Neural cell (in vitro differentiated cells): ENCODE measurements at regions not wholly inside any gene's neighbourhood (a gene's known extent, or its start where the extent isn't known, plus 50 kb on each side); places are given as distances from the start of the nearest gene placed in this dataset.
A peak's percentile ranks its signal among the peaks of the same experiment; 100 is the strongest.

ENCODE experiments used
- H2AFZ ChIP-seq: fragments of 200-600, 300-800 bp; sonication (generic), shearing (Covaris generic); 2 replicates; pipeline ENCODE4 v1.6.0; 2014; ENCODE audit warnings: low read depth, mild to moderate bottlenecking, antibody characterized with exemption, low read length, moderate library complexity
- H3F3A ChIP-seq: fragments of 200-600 bp; shearing (Covaris generic); 2 replicates; pipeline ENCODE4 v1.6.1; 2016; ENCODE audit warnings: mild to moderate bottlenecking, moderate library complexity, mixed read lengths, antibody characterized with exemption, low read length; ENCODE audit not compliant: insufficient read depth, poor library complexity, severe bottlenecking
- H3K27ac ChIP-seq: fragments of 200-600, 300-800 bp; sonication (generic), shearing (Covaris generic); 2 replicates; pipeline ENCODE4 v1.5.1; 2014; ENCODE audit warnings: mild to moderate bottlenecking, low read length, moderate library complexity
- H3K27me3 ChIP-seq: fragments of 300-800, 200-600 bp; sonication (generic), shearing (Covaris generic); 2 replicates; pipeline ENCODE4 v1.6.0; 2014; ENCODE audit warnings: mild to moderate bottlenecking, low read depth, low read length, moderate library complexity; ENCODE audit not compliant: insufficient read depth
- H3K36me3 ChIP-seq: fragments of 300-800, 200-600 bp; sonication (generic), shearing (Covaris generic); 2 replicates; pipeline ENCODE4 v1.5.1; 2014; ENCODE audit warnings: mild to moderate bottlenecking, antibody characterized with exemption, low read length, moderate library complexity; ENCODE audit not compliant: insufficient read depth
- H3K4me2 ChIP-seq: fragments of 300-800, 200-600 bp; sonication (generic), shearing (Covaris generic); 2 replicates; pipeline ENCODE4 v1.6.0; 2014; ENCODE audit warnings: mild to moderate bottlenecking, low read length
- H3K4me3 ChIP-seq: fragments of 300-800, 200-600 bp; sonication (generic), shearing (Covaris generic); 2 replicates; pipeline ENCODE4 v1.5.1; 2014; ENCODE audit warnings: mild to moderate bottlenecking, low read length, moderate library complexity
- H3K79me2 ChIP-seq: fragments of 200-600 bp; shearing (Covaris generic); replicated peaks from 2 replicates; pipeline ENCODE4 v1.6.0; 2014; ENCODE audit warnings: mild to moderate bottlenecking, low read length, moderate library complexity; ENCODE audit not compliant: insufficient read depth
- H3K9ac ChIP-seq: fragments of 300-800, 200-600 bp; sonication (generic), shearing (Covaris generic); 2 replicates; pipeline ENCODE4 v1.6.1; 2016; ENCODE audit warnings: mild to moderate bottlenecking, low read length, mixed read lengths
- H3K9me2 ChIP-seq: fragments of 200-600 bp; shearing (Covaris generic); 2 replicates; pipeline ENCODE4 v1.6.1; 2016; ENCODE audit warnings: mild to moderate bottlenecking, low read length, mixed read lengths; ENCODE audit not compliant: insufficient read depth
- H3K9me3 ChIP-seq: fragments of 200-600, 300-800 bp; sonication (generic), shearing (Covaris generic); 2 replicates; pipeline ENCODE4 v1.6.1; 2016; ENCODE audit warnings: mild to moderate bottlenecking, mixed run types, low read length, moderate library complexity, mixed read lengths
- H4K20me1 ChIP-seq: fragments of 200-600 bp; shearing (Covaris generic); 2 replicates; pipeline ENCODE4 v1.6.1; 2016; ENCODE audit warnings: mild to moderate bottlenecking, mixed run types; ENCODE audit not compliant: insufficient read depth
- MXI1 ChIP-seq: fragments of 450-650 bp; conservative IDR thresholded peaks from 2 replicates; pipeline ENCODE4 v1.6.1; 2014; ENCODE audit warnings: antibody characterized with exemption, mild to moderate bottlenecking; ENCODE audit not compliant: poor library complexity, severe bottlenecking
- POLR2AphosphoS5 ChIP-seq: IDR thresholded peaks from 2 replicates; pipeline ENCODE4 v1.6.1; 2012
- RAD21 ChIP-seq: fragments of 450-650 bp; conservative IDR thresholded peaks from 2 replicates; pipeline ENCODE4 v1.6.1; 2014; ENCODE audit warnings: antibody characterized with exemption, mild to moderate bottlenecking, moderate library complexity
- REST ChIP-seq: IDR thresholded peaks from 2 replicates; pipeline ENCODE4 v1.6.1; 2012; ENCODE audit warnings: borderline replicate concordance
- SMC3 ChIP-seq: fragments of 450-650 bp; conservative IDR thresholded peaks from 2 replicates; pipeline ENCODE4 v1.6.1; 2014; ENCODE audit warnings: antibody characterized with exemption, mild to moderate bottlenecking, moderate library complexity; ENCODE audit not compliant: poor library complexity
- TAF1 ChIP-seq: IDR thresholded peaks from 2 replicates; pipeline ENCODE4 v1.6.1; 2012; ENCODE audit warnings: low read depth
- TF ChIP-seq, protein P1 (sequence below): fragments of 450-650 bp; IDR thresholded peaks from 2 replicates; pipeline ENCODE4 v1.5.1; 2014; ENCODE audit warnings: antibody characterized with exemption, mild to moderate bottlenecking, moderate library complexity; ENCODE audit not compliant: poor library complexity, severe bottlenecking

DNA sequence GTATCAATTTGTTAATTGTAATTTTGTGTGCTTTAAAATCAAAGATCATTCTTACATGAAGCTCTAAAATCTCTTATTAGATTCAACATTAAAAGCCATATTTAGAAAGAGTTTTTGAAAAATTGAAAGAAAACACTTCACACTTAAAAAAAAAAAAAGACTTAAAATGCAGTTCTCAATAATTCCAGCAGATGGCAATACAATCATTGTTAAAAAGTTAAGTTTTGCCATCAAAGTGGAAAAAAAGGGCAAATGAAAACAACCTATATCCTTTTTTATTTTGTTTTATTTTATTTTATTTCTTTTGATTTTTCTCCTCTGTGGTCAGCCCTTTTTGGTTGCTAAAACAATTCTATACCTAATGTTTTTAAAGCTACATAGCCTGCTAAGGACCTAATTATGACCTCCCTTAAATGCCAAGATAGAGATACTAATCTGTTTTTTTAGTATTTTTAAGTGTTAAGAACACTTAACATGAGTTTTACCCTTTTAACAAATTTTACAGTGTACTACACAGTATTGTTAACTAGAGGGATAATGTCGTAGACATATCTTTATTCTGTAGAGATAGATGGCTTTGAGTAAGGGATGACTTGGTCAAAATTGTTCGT is 154.2 kb upstream of the DAB2 start:
- Histone ChIP-seq H3K9ac (no peak overlapping the region), H3K27ac (no peak overlapping the region), H3K9me2 (no peaks in the 10 kb centered on the region), H2AFZ (no peak overlapping the region), H3K36me3 (no peaks in the 10 kb centered on the region), H3F3A (no peaks in the 10 kb centered on the region), H3K9me3 (no peaks in the 10 kb centered on the region), H4K20me1 (no peaks in the 10 kb centered on the region), H3K27me3 (no peaks in the 10 kb centered on the region), H3K4me2 (no peak overlapping the region), H3K79me2 (no peaks in the 10 kb centered on the region), H3K4me3 (no peak overlapping the region)
- TF ChIP-seq SMC3: peak; percentile 87
- TF ChIP-seq, protein P1, sequence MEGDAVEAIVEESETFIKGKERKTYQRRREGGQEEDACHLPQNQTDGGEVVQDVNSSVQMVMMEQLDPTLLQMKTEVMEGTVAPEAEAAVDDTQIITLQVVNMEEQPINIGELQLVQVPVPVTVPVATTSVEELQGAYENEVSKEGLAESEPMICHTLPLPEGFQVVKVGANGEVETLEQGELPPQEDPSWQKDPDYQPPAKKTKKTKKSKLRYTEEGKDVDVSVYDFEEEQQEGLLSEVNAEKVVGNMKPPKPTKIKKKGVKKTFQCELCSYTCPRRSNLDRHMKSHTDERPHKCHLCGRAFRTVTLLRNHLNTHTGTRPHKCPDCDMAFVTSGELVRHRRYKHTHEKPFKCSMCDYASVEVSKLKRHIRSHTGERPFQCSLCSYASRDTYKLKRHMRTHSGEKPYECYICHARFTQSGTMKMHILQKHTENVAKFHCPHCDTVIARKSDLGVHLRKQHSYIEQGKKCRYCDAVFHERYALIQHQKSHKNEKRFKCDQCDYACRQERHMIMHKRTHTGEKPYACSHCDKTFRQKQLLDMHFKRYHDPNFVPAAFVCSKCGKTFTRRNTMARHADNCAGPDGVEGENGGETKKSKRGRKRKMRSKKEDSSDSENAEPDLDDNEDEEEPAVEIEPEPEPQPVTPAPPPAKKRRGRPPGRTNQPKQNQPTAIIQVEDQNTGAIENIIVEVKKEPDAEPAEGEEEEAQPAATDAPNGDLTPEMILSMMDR: peak; percentile 72
- no peak for TF ChIP-seq POLR2AphosphoS5
- no peak for TF ChIP-seq MXI1
- TF ChIP-seq RAD21: peak; percentile 83

- H3K4me3 ChIP-seq: no peak overlapping the region
- no peak overlapping the region for H2AFZ ChIP-seq
- no peaks in the 10 kb centered on the region for H3F3A ChIP-seq
- no peak overlapping the region for H3K27ac ChIP-seq
- H3K79me2 ChIP-seq: no peaks in the 10 kb centered on the region
- H3K4me2 ChIP-seq: no peak overlapping the region
- no peaks in the 10 kb centered on the region for H3K27me3 ChIP-seq
- H3K9me2 ChIP-seq: no peaks in the 10 kb centered on the region
- no peak overlapping the region for H3K9ac ChIP-seq
- H4K20me1 ChIP-seq: no peaks in the 10 kb centered on the region
- TF ChIP-seq MXI1 (no peak), POLR2AphosphoS5 (no peak), TAF1 (no peak), RAD21 (no peak), REST (no peak), SMC3 (no peak)
- TF ChIP-seq, protein P1: no peak
- H3K36me3 ChIP-seq: no peaks in the 10 kb centered on the region
- no peaks in the 10 kb centered on the region for H3K9me3 ChIP-seq
Measured at GRCh38 chr5:39577529-39577928, 152.7 kb upstream of the DAB2 start.
